Stimulated activated CD8-positive, alpha-beta memory T cell treated with anti-CD3 and anti-CD28 coated beads, Interleukin-4, amount 100 ng/mL, for 48 hours (primary cell): ENCODE measurements at regions not wholly inside any gene's neighbourhood (a gene's known extent, or its start where the extent isn't known, plus 50 kb on each side); places are given as distances from the start of the nearest gene placed in this dataset.
"Not testable (repeated sequence)": the region's sequence is repeated elsewhere in the genome, so short reads cannot be mapped to it uniquely, and the experiment has no call there.

ENCODE experiments used
- DNase-seq: peaks from one replicate; pipeline ENCODE4 v3.0.0-alpha.2; 2020

- no peak for DNase-seq
Measured at GRCh38 chr20:33908336-33908735, 85.4 kb upstream of the RALY start.

DNA sequence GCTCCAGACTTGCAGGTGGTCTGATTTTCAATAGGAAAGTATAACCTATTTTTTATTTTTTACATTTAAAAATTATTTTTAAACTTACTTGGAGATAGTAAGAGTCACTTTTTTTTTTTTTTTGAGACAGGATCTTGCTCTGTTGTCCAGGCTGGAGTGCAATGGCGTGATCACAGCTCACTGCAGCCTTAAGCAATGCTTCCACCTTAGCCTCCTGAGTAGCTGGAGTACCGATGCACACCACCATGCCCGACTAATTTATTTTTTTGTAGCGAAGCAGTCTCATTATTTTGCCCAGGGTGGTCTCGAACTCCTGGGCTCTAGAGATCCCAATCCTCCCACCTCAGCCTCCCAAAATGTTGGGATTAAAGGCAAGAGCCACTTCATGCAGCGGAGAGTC lies 84.8 kb upstream of the RALY start:
- no peak for DNase-seq

GRCh38 chr20:33909331-33909921 lies 84.3 kb upstream of the RALY start:
- no peak for DNase-seq

DNA sequence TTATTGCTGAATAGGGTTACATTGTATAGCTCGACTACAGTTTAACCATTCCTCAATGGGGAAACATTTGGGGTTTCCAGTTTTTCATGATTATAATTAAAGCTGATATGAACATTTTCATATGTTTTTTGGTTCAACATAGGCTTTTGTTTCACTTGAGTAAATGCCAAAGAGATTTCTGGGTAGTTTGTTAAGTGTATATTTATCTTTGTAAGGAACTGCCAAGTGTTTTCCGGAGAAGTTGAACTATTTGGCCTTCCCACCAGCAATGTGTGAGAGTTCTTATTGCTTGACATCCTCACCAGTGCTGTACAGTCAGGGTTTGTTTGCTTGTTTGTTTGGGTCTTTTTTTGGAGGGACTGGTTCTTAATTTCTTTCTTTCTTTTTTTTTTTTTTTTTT lies 83.7 kb upstream of the RALY start:
- no peak for DNase-seq

DNA sequence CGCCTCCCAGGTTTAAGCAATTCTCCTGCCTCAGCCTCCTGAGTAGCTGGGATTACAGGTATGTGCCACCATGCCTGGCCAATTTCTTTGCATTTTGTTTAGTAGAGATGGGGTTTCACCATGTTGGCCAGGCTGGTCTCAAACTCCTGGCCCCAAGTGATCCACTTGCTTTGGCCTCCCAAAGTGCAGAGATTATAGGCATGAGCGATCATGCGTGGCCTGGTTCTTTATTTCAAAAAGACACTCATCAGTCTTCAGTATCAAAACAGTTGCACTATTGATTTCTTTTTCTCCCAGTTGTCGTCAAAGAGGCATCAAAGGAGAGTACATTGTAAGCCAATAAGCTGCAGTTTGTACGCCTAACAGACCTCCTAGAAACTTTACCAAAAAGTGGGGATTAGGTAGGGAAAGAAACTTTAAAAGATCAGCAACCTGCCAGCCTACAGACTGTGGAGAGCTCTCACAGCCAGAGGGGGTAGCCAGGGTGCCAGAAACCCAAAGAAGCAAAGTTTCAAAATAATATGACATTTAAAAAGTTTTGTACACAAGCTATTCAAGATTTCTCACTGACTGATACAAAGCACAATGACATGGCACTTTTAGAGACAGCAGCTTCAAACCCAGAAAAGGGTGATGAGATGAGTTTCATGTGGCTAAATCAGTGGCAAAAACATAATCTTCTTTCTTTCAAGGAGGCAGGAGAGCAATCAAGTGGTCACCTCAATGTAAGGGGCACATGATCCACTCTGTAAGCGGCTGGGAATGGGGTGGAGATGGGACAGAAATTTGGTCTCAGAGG lies 83.0 kb upstream of the RALY start:
- no peak for DNase-seq

DNA sequence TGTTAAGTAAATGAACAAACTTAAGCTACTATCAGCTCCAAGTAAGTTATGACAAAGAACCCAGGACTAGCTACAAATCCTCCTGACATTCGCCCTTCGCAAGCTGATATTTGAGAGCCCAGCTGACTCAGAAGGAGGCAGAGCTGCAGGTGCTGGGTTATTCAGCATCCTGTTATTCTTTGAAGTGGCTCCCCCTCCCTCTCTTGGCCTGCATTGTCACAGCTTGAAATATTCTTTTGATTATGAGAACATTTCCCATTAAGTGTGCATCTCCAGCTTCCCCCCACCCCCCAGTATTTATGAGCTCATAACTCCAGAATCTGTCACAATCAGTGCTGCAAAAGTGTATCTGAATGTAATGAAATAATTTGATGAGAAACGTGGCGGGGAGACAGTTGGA lies 78.8 kb upstream of the RALY start:
- DNase-seq = peak; percentile 34

DNA sequence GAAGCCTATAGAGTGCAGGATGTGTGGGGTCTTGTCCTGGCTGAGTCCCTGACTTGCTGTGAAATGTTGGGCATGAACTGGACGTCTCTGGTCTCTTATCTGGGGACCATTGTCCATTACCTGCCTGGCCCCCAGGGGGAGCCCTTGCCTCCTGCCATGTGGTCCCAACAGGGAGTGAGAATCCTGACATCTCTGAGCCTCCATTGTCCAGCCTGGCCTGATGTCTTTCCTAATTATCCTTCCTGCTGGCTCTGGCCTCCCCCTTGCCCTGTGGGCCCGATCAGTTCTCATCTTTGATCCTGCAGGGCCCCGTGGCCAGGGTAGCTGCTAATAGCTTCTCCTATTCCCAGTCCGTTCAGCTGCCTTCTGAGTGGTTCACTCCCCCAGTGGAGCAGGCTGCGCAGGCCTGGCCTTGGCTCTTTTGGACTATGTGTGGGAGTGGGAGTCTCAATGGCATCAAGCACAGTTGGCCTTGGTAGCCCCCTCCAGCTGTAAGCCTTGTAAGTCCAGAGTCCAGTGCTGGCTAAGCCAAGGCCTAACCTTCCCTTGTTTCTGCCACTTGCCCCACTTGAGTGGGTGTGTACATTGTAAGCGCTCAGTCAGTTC lies 77.9 kb upstream of the RALY start:
- DNase-seq = peak; percentile 77

DNA sequence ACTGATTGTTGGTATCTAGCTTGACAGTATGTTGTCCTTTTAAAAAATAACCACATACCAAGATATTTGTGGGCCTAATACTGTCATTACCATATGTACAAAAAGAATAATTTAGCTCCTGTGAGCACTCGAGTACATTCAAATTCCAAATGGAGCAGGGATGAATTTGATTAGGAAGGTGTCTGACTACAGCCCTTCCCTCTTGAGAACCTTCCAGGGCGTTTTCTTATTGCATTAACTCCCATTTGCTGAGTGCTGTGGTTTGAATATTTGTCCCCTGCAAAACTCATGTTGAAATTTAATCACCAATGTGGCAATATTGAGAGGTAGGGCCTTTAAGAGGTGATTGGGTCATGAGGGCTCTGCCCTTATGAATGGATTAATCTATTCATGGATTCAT lies 76.9 kb upstream of the RALY start:
- DNase-seq = no peak

GRCh38 chr20:33917831-33918525 lies 75.7 kb upstream of the RALY start:
- DNase-seq = no peak

- DNase-seq = no peak
Measured at GRCh38 chr20:33918662-33919061, 75.0 kb upstream of the RALY start.

GRCh38 chr20:33919653-33920052 lies 74.1 kb upstream of the RALY start:
- no peak for DNase-seq

DNA sequence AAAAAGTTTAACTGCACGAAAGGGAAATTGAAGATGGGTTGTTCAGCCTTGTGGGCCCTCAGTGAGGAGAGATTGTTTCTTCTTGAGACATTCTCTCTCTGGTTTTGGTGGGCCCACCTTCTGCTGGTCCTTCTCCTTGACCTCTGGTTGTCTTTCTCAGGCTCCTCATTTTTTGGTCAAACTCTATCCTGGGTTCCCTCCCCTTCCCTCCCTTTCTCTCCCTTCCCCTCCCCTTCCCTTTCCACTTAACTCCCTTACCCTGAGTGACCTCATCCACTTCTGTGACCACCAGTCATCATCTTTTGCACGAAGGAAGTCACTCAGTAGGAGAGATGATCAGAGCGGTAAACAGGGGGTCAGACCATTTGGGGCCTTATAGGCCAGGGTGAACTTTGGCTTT lies 71.5 kb upstream of the RALY start:
- DNase-seq = no peak

- no peak for DNase-seq
Measured at GRCh38 chr20:33923740-33924139, 70.0 kb upstream of the RALY start.

DNA sequence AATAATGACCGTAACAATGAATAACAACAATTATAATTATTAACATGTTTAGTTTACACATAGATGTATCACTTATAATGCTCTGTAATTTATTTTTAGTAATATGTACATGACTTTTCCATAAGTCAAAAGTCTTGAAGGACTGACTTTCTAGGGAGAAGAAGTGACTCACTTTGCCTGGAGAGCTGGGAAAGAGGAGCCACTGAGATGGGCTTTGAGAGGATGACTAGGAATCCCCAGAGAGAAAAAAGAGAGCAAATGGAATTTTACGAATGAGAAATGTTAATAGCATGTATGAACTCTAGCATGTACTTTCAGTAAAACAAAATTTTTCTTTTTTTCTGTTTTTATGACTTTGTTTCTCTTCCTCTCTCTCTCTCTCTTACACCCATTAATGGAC lies 67.8 kb upstream of the RALY start:
- DNase-seq = no peak

DNA sequence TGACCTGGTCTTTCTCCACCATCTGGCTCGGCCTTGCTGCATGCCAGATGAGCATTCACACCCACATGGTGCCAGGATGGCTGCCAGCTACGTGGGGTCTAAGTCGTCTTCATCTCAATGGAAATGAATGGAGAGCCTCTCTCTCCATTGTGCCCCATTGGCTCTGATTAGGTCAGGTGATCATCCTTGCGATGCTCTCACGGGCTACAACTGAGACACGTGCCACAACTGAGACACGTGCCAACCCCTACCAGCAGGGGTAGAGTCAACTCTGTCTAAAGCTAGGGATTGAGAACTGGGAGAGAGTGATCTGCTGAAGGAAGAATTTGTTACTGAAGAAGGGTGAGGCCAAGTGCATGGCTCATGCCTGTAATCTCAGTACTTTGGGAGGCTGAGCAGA lies 67.3 kb upstream of the RALY start:
- no peak for DNase-seq

GRCh38 chr20:33927724-33928123 lies 66.0 kb upstream of the RALY start:
- no peak for DNase-seq

DNA sequence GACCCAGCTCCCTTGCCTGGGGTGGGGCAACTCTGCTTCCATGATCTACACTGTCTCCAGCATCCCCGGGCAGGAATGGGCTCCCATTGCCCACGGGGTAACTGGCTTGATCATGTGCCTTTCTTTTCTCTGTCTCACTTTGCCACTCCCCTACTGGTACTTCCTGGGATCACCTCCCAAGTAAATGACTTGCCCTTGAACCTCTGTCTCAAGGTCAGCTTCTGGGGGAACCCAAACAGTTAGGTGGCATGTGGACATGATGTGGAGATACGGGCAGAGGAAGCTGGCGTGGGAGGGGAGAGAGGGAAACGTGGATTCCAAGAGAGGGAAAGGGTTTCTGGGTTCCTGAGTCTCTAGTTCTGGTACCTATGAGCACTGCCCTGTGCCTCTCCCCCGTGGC lies 63.8 kb upstream of the RALY start:
- DNase-seq = no peak

- peak; percentile 68 for DNase-seq
Measured at GRCh38 chr20:33933469-33933909, 60.2 kb upstream of the RALY start.

DNA sequence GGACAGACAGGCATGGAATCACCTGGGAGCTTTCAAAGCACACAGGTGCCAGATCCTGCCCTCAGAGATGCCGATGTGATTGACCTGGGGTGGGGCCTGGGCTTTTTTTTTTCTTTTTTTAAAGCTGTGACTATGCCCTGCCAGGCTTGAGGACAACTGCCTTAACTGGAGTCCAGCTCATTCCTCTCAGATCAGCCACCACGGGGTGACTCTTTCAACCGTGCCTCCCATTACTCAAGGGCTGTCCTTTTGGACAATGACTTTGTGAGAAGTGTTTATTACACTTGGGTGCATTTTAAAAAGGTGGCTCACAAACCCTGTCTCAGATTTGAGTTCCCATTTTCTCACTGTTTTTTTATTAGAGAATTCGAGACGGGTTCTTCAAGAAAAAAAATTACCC lies 57.1 kb upstream of the RALY start:
- DNase-seq = no peak

- not testable (repeated sequence) for DNase-seq
Measured at GRCh38 chr20:33939031-33939430, 54.7 kb upstream of the RALY start.

- DNase-seq = no peak
Measured at GRCh38 chr20:33940666-33941065, 53.0 kb upstream of the RALY start.
